ENCODE measurements at regions not wholly inside any gene's neighbourhood (a gene's known extent, or its start where the extent isn't known, plus 50 kb on each side); places are given as distances from the start of the nearest gene placed in this dataset.
"Not testable (repeated sequence)": the region's sequence is repeated elsewhere in the genome, so short reads cannot be mapped to it uniquely, and the experiment has no call there.

- H3K4me1 ChIP-seq (ENCODE audit: insufficient read depth, low read length) = peaks cover 3% of the 10 kb centered on the region
- H3K27ac ChIP-seq (ENCODE audit: low read depth in 1 of 2, low read length in 2 of 2) = no peak overlapping the region
- H3K36me3 Mint-ChIP-seq (ENCODE audit: low read depth) = no peaks in the 10 kb centered on the region
- intact Hi-C loops (cut with DNase I, micrococcal nuclease) = no loop called here
- no peak overlapping the region for H3K4me3 ChIP-seq (ENCODE audit: low read length)
- H3K27me3 ChIP-seq (ENCODE audit: control insufficient read depth in 1 of 2, insufficient read depth in 2 of 2, low read length in 2 of 2) = no peaks in the 10 kb centered on the region
- TF ChIP-seq, protein P1, sequence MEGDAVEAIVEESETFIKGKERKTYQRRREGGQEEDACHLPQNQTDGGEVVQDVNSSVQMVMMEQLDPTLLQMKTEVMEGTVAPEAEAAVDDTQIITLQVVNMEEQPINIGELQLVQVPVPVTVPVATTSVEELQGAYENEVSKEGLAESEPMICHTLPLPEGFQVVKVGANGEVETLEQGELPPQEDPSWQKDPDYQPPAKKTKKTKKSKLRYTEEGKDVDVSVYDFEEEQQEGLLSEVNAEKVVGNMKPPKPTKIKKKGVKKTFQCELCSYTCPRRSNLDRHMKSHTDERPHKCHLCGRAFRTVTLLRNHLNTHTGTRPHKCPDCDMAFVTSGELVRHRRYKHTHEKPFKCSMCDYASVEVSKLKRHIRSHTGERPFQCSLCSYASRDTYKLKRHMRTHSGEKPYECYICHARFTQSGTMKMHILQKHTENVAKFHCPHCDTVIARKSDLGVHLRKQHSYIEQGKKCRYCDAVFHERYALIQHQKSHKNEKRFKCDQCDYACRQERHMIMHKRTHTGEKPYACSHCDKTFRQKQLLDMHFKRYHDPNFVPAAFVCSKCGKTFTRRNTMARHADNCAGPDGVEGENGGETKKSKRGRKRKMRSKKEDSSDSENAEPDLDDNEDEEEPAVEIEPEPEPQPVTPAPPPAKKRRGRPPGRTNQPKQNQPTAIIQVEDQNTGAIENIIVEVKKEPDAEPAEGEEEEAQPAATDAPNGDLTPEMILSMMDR (IDR thresholded peaks at IDR 0.05) = no peak
- ATAC-seq (ENCODE audit: poor library complexity) (no peak), DNase-seq (no peak)
- no peaks in the 10 kb centered on the region for H3K36me3 ChIP-seq (ENCODE audit: insufficient read depth, low read length)
- no peak overlapping the region for H3K4me3 Mint-ChIP-seq
- H3K27ac Mint-ChIP-seq = no peak overlapping the region
- no peaks in the 10 kb centered on the region for H3K9me3 Mint-ChIP-seq
- H3K27me3 Mint-ChIP-seq = no peaks in the 10 kb centered on the region
- CTCF ChIA-PET = no interaction called here
- no peaks in the 10 kb centered on the region for H3K4me1 Mint-ChIP-seq (ENCODE audit: low read depth)
- H3K9me3 ChIP-seq (ENCODE audit: control insufficient read depth in 1 of 2, insufficient read depth in 1 of 2, low read length in 2 of 2) = no peaks in the 10 kb centered on the region
- POLR2A ChIA-PET = no interaction called here
Measured at GRCh38 chr9:89679581-89679980, 74.8 kb downstream of the GADD45G start.

DNA sequence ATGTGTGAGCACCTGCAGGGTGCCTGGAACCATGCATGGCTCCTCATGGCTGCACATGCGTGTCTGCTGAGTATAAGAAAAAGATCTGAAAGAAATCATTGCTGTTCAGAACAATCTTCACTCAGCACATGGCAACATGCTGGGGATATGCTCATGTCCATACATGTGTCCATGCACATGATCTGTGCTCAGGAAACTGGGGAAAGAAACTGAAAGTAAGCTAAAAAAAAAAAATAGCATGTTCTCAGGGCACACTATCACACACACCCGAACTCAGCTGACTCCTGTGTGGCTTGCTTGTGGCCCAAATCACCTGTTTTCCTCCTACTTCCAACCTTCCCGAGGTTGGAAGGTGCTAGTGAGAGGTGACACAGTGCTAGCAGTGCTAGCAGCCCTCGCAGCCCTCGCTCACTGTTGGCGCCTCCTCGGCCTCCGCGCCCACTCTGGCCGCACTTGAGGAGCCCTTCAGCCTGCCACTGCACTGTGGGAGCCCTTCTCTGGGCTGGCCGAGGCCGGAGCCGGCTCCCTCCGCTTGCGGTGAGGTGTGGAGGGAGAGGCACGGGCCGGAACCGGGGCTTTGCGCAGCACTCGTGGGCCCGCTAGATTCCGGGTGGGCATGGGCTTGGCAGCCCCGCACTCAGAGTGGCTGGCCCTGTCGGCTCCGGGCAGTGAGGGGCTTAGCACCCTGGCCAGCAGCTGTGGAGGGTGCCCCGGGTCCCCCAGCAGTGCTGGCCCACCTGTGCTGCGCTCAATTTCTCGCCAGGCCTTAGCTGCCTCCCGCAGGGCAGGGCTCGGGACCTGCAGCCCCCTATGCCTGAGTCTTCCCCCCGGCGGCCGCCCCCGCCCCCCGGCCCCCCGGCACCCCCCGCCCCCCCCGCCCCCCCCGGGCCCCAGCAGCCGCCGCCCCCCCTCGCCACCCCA, 76.0 kb downstream of the GADD45G start:
- TF ChIP-seq, protein P1 (IDR thresholded peaks at IDR 0.05) = no peak
- H3K4me3 Mint-ChIP-seq = no peak overlapping the region
- Histone ChIP-seq H3K36me3 (ENCODE audit: insufficient read depth, low read length) (no peaks in the 10 kb centered on the region), H3K4me3 (ENCODE audit: low read length) (no peak overlapping the region), H3K27me3 (ENCODE audit: control insufficient read depth in 1 of 2, insufficient read depth in 2 of 2, low read length in 2 of 2) (no peaks in the 10 kb centered on the region), H3K4me1 (ENCODE audit: insufficient read depth, low read length) (peaks cover 3% of the 10 kb centered on the region), H3K9me3 (ENCODE audit: control insufficient read depth in 1 of 2, insufficient read depth in 1 of 2, low read length in 2 of 2) (no peaks in the 10 kb centered on the region), H3K27ac (ENCODE audit: low read depth in 1 of 2, low read length in 2 of 2) (no peak overlapping the region)
- no peak for ATAC-seq (ENCODE audit: poor library complexity)
- H3K27ac Mint-ChIP-seq = no peak overlapping the region
- no peaks in the 10 kb centered on the region for H3K36me3 Mint-ChIP-seq (ENCODE audit: low read depth)
- no peaks in the 10 kb centered on the region for H3K27me3 Mint-ChIP-seq
- H3K9me3 Mint-ChIP-seq = no peaks in the 10 kb centered on the region
- POLR2A ChIA-PET = no interaction called here
- intact Hi-C loops (cut with DNase I, micrococcal nuclease) = no loop called here
- DNase-seq = no peak
- no peaks in the 10 kb centered on the region for H3K4me1 Mint-ChIP-seq (ENCODE audit: low read depth)
- CTCF ChIA-PET = no interaction called here

GRCh38 chr9:89681468-89681859, 76.7 kb downstream of the GADD45G start:
- H3K4me3 Mint-ChIP-seq; H3K27me3 Mint-ChIP-seq; ATAC-seq (ENCODE audit: poor library complexity); H3K9me3 ChIP-seq (ENCODE audit: control insufficient read depth in 1 of 2, insufficient read depth in 1 of 2, low read length in 2 of 2); H3K27ac Mint-ChIP-seq; H3K36me3 ChIP-seq (ENCODE audit: insufficient read depth, low read length); H3K4me1 Mint-ChIP-seq (ENCODE audit: low read depth); H3K9me3 Mint-ChIP-seq; DNase-seq; H3K27me3 ChIP-seq (ENCODE audit: control insufficient read depth in 1 of 2, insufficient read depth in 2 of 2, low read length in 2 of 2); H3K36me3 Mint-ChIP-seq (ENCODE audit: low read depth); intact Hi-C loops (cut with DNase I, micrococcal nuclease); H3K4me3 ChIP-seq (ENCODE audit: low read length); POLR2A ChIA-PET; H3K4me1 ChIP-seq (ENCODE audit: insufficient read depth, low read length); CTCF ChIA-PET; H3K27ac ChIP-seq (ENCODE audit: low read depth in 1 of 2, low read length in 2 of 2): not testable (repeated sequence)

- DNase-seq = no peak
- H3K27ac Mint-ChIP-seq = no peak overlapping the region
- no peaks in the 10 kb centered on the region for H3K36me3 ChIP-seq (ENCODE audit: insufficient read depth, low read length)
- H3K4me3 Mint-ChIP-seq = no peak overlapping the region
- H3K4me1 Mint-ChIP-seq (ENCODE audit: low read depth) = no peaks in the 10 kb centered on the region
- H3K27me3 Mint-ChIP-seq = no peaks in the 10 kb centered on the region
- no peaks in the 10 kb centered on the region for H3K36me3 Mint-ChIP-seq (ENCODE audit: low read depth)
- ChIA-PET CTCF (no interaction called here), POLR2A (no interaction called here)
- H3K27me3 ChIP-seq (ENCODE audit: control insufficient read depth in 1 of 2, insufficient read depth in 2 of 2, low read length in 2 of 2) = no peaks in the 10 kb centered on the region
- intact Hi-C loops (cut with DNase I, micrococcal nuclease) = no loop called here
- no peak overlapping the region for H3K4me3 ChIP-seq (ENCODE audit: low read length)
- H3K27ac ChIP-seq (ENCODE audit: low read depth in 1 of 2, low read length in 2 of 2) = no peak overlapping the region
- TF ChIP-seq, protein P1 (IDR thresholded peaks at IDR 0.05) = no peak
- H3K9me3 Mint-ChIP-seq = no peaks in the 10 kb centered on the region
- no peaks in the 10 kb centered on the region for H3K9me3 ChIP-seq (ENCODE audit: control insufficient read depth in 1 of 2, insufficient read depth in 1 of 2, low read length in 2 of 2)
- peaks cover 3% of the 10 kb centered on the region for H3K4me1 ChIP-seq (ENCODE audit: insufficient read depth, low read length)
- ATAC-seq (ENCODE audit: poor library complexity) = no peak
Measured at GRCh38 chr9:89683626-89684025, 78.8 kb downstream of the GADD45G start.

Data from CD4-positive, alpha-beta T cell (primary cell).